Prostate gland (tissue), 2 donors: ENCODE measurements at regions not wholly inside any gene's neighbourhood (a gene's known extent, or its start where the extent isn't known, plus 50 kb on each side); places are given as distances from the start of the nearest gene placed in this dataset.

Source experiments
- DNase-seq: peaks from one replicate; pipeline ENCODE4 v3.0.0-alpha.2; 2019; ENCODE audit warnings: low spot score
- H3K27ac ChIP-seq, 2 donors: fragments of 200-600 bp; sonication (generic); 2 replicates each; pipeline ENCODE4 v1.5.1; 2017 to 2019
- H3K27me3 ChIP-seq: fragments of 200-600 bp; sonication (generic); replicated peaks from 2 replicates; pipeline ENCODE4 v1.5.1; 2019; ENCODE audit not compliant: insufficient read depth
- H3K36me3 ChIP-seq, 2 donors: fragments of 200-600 bp; sonication (generic); 1 replicate in 1 of 2; 2 replicates in 1 of 2; pipeline versions ENCODE4 v1.5.1 to v1.8.1; 2017 to 2019
- H3K4me1 ChIP-seq: fragments of 200-600 bp; sonication (generic); replicated peaks from 2 replicates; pipeline ENCODE4 v1.5.1; 2019
- H3K4me3 ChIP-seq, 2 donors: fragments of 200-600 bp; sonication (generic); 2 replicates each; pipeline ENCODE4 v1.5.1; 2017 to 2019
- H3K9me3 ChIP-seq: fragments of 200-600 bp; sonication (generic); 2 replicates; pipeline ENCODE4 v1.5.1; 2017
- CTCF ChIP-seq, 4 experiments: fragments of 200-600 bp in 2 of 4; fragments of 450-650 bp in 2 of 4; sonication (generic) in 2 of 4; IDR thresholded peaks; 1 replicate in 3 of 4; 2 replicates in 1 of 4; pipeline ENCODE4 v1.5.1; 2016 to 2019; ENCODE audit warnings: antibody characterized with exemption in 4 of 4, mild to moderate bottlenecking in 2 of 4, moderate library complexity in 2 of 4
- POLR2A ChIP-seq: fragments of 450-650 bp; IDR thresholded peaks from one replicate; pipeline ENCODE4 v1.6.1; 2016; ENCODE audit warnings: antibody characterized with exemption, mild to moderate bottlenecking
- POLR2AphosphoS5 ChIP-seq: sonication (generic); formaldehyde crosslinking; IDR thresholded peaks from one replicate; pipeline ENCODE4 v1.6.1; 2017; ENCODE audit warnings: antibody characterized with exemption
- WGBS: methylation state at CpG from one replicate; pipeline ENCODE4 v1.1.5; 2018; 5-methylcytosine and 5-hydroxymethylcytosine counted together
- intact Hi-C: fragments of 100-400 bp; cut with DNase I; formaldehyde crosslinking; loops from one replicate; pipeline ENCODE4 v1.14.2; 2022

GRCh38 chr4:117676153-117676552 lies 358.1 kb upstream of the NDST3 start:
- WGBS = 0% methylated on average over 1 of the region's 1 CpG
- TF ChIP-seq CTCF (IDR thresholded peaks at IDR 0.05) (no peak), POLR2A (no peak), POLR2AphosphoS5 (no peak)
- H3K4me3 ChIP-seq = no peak overlapping the region
- intact Hi-C loops = no loop called here
- H3K27ac ChIP-seq = no peak overlapping the region
- no peaks in the 10 kb centered on the region for H3K9me3 ChIP-seq
- DNase-seq = no peak
- no peaks in the 10 kb centered on the region for H3K36me3 ChIP-seq
- H3K4me1 ChIP-seq = no peaks in the 10 kb centered on the region
- H3K27me3 ChIP-seq = no peaks in the 10 kb centered on the region

GRCh38 chr4:117678861-117679260 lies 355.4 kb upstream of the NDST3 start:
- intact Hi-C loops = no loop called here
- TF ChIP-seq POLR2A (no peak), CTCF (IDR thresholded peaks at IDR 0.05) (no peak), POLR2AphosphoS5 (no peak)
- Histone ChIP-seq H3K9me3 (no peaks in the 10 kb centered on the region), H3K36me3 (no peaks in the 10 kb centered on the region), H3K4me3 (no peak overlapping the region), H3K27ac (no peak overlapping the region), H3K4me1 (no peaks in the 10 kb centered on the region), H3K27me3 (no peaks in the 10 kb centered on the region)
- WGBS = 83% methylated on average over 4 of the region's 4 CpGs
- no peak for DNase-seq

- DNase-seq = no peak
- Histone ChIP-seq H3K9me3 (no peaks in the 10 kb centered on the region), H3K27me3 (no peaks in the 10 kb centered on the region), H3K4me3 (no peak overlapping the region), H3K4me1 (no peaks in the 10 kb centered on the region), H3K27ac (no peak overlapping the region), H3K36me3 (no peaks in the 10 kb centered on the region)
- intact Hi-C loops = no loop called here
- TF ChIP-seq POLR2A (no peak), CTCF (IDR thresholded peaks at IDR 0.05) (no peak), POLR2AphosphoS5 (no peak)
- WGBS = 85% methylated on average over 7 of the region's 7 CpGs
Measured at GRCh38 chr4:117691572-117692351, 342.5 kb upstream of the NDST3 start.

- WGBS = 100% methylated on average over 1 of the region's 1 CpG
- Histone ChIP-seq H3K27ac (no peak overlapping the region), H3K36me3 (no peaks in the 10 kb centered on the region), H3K4me1 (no peaks in the 10 kb centered on the region), H3K9me3 (no peaks in the 10 kb centered on the region), H3K4me3 (no peak overlapping the region), H3K27me3 (no peaks in the 10 kb centered on the region)
- DNase-seq = no peak
- no peak for TF ChIP-seq POLR2AphosphoS5
- TF ChIP-seq POLR2A = no peak
- TF ChIP-seq CTCF (IDR thresholded peaks at IDR 0.05) = no peak
- intact Hi-C loops = no loop called here
Measured at GRCh38 chr4:117692538-117692937, 341.7 kb upstream of the NDST3 start.

GRCh38 chr4:117699595-117699994 lies 334.7 kb upstream of the NDST3 start:
- Histone ChIP-seq H3K27ac (no peak overlapping the region), H3K27me3 (no peaks in the 10 kb centered on the region), H3K9me3 (no peaks in the 10 kb centered on the region), H3K36me3 (no peaks in the 10 kb centered on the region), H3K4me1 (no peaks in the 10 kb centered on the region), H3K4me3 (no peak overlapping the region)
- WGBS = 95% methylated on average over 2 of the region's 2 CpGs
- intact Hi-C loops = no loop called here
- DNase-seq = no peak
- TF ChIP-seq CTCF (IDR thresholded peaks at IDR 0.05) (no peak), POLR2AphosphoS5 (no peak), POLR2A (no peak)
